AG09309 (cell line): ENCODE measurements at regions not wholly inside any gene's neighbourhood (a gene's known extent, or its start where the extent isn't known, plus 50 kb on each side); places are given as distances from the start of the nearest gene placed in this dataset.

Experiments
- DNase-seq: peaks from one replicate; pipeline ENCODE4 v3.0.0-alpha.2; 2010; ENCODE audit warnings: low read depth
- H3K4me3 ChIP-seq: 2 replicates; pipeline ENCODE4 v1.5.1; 2011; ENCODE audit warnings: mild to moderate bottlenecking, low read depth, low read length, moderate library complexity; ENCODE audit not compliant: control insufficient read depth
- TF ChIP-seq, protein P1 (sequence below): IDR thresholded peaks from 2 replicates; pipeline ENCODE4 v1.5.1; 2011; ENCODE audit warnings: mild to moderate bottlenecking, low read depth, low read length, inconsistent platforms; ENCODE audit not compliant: insufficient read depth, control insufficient read depth; ENCODE audit errors: missing control alignments

GRCh38 chr6:167711768-167712730 lies 114.7 kb upstream of the AFDN start:
- TF ChIP-seq, protein P1, sequence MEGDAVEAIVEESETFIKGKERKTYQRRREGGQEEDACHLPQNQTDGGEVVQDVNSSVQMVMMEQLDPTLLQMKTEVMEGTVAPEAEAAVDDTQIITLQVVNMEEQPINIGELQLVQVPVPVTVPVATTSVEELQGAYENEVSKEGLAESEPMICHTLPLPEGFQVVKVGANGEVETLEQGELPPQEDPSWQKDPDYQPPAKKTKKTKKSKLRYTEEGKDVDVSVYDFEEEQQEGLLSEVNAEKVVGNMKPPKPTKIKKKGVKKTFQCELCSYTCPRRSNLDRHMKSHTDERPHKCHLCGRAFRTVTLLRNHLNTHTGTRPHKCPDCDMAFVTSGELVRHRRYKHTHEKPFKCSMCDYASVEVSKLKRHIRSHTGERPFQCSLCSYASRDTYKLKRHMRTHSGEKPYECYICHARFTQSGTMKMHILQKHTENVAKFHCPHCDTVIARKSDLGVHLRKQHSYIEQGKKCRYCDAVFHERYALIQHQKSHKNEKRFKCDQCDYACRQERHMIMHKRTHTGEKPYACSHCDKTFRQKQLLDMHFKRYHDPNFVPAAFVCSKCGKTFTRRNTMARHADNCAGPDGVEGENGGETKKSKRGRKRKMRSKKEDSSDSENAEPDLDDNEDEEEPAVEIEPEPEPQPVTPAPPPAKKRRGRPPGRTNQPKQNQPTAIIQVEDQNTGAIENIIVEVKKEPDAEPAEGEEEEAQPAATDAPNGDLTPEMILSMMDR, result no peak
- DNase-seq, result no peak
- H3K4me3 ChIP-seq, result no peak overlapping the region

DNA sequence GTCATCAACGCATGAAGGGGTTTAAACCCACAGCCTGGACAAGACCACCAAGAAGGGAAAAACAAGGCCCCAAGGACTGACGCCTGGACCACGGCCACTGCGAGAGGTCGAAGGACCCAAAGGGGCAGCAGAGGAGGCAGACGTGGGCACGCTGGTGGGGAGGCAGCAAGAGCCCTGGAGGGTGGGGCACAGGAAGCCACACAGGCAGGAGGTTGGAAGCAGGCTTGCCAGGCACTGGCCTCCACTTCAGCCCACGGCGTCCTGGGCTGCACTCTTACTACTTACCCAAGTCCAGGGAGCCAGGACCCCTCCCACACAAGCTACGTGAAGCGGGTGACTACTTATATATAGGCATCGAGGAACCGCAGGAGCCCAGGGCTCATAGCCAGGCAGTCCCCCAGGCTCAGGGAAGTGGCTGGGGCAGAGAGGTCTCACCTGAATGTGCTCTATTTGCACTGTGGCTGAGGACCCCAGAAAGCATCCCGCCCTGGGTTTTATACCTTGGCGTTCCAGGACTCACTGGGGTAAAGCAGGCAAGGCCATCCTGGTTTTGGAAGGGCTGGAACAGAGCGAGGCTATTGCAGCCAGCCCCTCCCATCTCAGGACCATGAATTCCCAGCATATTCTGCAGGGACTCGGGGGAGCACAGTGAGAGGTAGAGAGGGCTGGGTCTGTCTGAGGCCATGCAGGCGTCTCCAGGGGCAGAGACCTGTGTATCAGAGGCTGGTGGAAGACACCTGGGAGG lies 113.8 kb upstream of the AFDN start:
- DNase-seq, result no peak
- TF ChIP-seq, protein P1, result no peak
- H3K4me3 ChIP-seq, result no peak overlapping the region

DNA sequence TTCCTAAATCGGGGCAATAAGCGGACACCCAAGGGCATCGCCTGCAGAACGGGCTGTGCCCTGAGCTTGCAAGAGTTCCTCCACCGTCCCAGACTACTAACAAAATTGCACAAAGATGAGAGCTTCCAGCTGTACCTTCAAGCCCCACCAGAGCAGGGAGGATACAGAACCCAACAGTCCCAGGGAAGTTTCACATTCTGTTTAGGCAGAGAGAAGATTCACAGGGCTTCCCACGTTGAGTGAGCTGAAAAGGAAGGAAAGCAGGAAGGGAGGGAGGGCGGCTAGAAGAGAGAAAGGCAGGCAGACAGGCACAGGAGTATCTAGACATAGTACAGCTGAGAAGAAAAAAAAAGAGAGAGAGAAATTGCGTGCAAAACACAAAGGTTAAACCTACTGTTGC lies 112.6 kb upstream of the AFDN start:
- TF ChIP-seq, protein P1, result no peak
- DNase-seq, result no peak
- no peak overlapping the region for H3K4me3 ChIP-seq

DNA sequence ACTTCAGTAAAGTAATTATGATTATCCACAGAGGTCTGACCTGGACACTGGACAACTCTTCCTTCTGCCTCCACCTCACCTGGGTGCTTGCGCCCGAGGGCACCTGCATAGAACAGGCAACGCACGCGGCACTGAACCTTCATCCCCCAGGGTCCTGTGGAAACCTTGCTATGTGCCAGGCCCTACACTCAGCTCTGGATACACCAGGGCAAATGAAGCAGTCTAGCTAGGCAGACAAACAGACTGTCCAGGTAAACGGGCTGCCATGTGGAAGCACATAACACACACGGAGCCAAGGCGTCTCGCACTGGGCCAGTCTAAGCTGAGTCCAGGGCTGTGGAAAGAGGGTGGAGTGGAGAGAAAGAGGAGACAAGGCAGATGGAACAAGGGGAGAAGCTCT lies 109.3 kb upstream of the AFDN start:
- TF ChIP-seq, protein P1, result no peak
- H3K4me3 ChIP-seq, result no peak overlapping the region
- DNase-seq, result no peak

DNA sequence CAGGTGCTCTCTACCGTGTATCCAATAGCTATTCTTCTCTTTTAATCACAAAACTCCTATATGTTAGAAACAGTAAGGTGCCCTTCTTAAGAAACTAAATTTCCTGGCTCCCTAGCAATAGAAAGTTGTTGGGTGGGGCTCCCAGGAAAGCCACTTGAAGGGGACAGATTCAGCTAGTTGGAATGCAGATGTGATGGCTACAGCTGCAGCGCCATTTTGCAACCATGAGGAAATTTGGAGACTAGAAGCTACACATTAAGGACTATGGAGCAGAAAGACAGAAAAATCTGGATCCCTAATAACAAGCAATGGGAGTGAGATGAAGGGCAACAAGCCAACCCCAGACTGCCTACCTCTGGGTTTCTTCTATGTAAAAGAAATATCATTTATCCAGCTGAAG lies 108.8 kb upstream of the AFDN start:
- TF ChIP-seq, protein P1, result no peak

GRCh38 chr6:167719920-167720319 lies 106.8 kb upstream of the AFDN start:
- TF ChIP-seq, protein P1, result no peak
- no peak overlapping the region for H3K4me3 ChIP-seq
- DNase-seq, result no peak

More for the DNA sequence above, 108.8 kb upstream of the AFDN start:
- no peak overlapping the region for H3K4me3 ChIP-seq
- no peak for DNase-seq
